Spleen (tissue), 11 donors: ENCODE measurements at regions not wholly inside any gene's neighbourhood (a gene's known extent, or its start where the extent isn't known, plus 50 kb on each side); places are given as distances from the start of the nearest gene placed in this dataset.

Source experiments
- DNase-seq: peaks from one replicate; pipeline ENCODE4 v3.0.0-alpha.2; 2020
- H3K27ac ChIP-seq, 8 donors: fragments of 200-600 bp; sonication (generic) in 7 of 8; 1 replicate in 4 of 8; 2 replicates in 4 of 8; pipeline versions ENCODE4 v1.5.0 to v1.8.0; 2016 to 2021; ENCODE audit warnings: inconsistent platforms in 4 of 8, mild to moderate bottlenecking in 4 of 8, moderate library complexity in 1 of 8
- H3K27me3 ChIP-seq, 7 donors: fragments of 200-600 bp; sonication (generic) in 6 of 7; replicated peaks in 1 of 7; 1 replicate in 4 of 7; 2 replicates in 3 of 7; pipeline versions ENCODE4 v1.5.0 to v1.8.0; 2016 to 2021; ENCODE audit warnings: inconsistent platforms in 3 of 7, mild to moderate bottlenecking in 1 of 7
- H3K36me3 ChIP-seq, 6 donors: fragments of 200-600 bp; sonication (generic) in 5 of 6; 1 replicate in 4 of 6; 2 replicates in 2 of 6; pipeline versions ENCODE4 v1.5.0 to v1.8.0; 2016 to 2021; ENCODE audit warnings: inconsistent platforms in 2 of 6
- H3K4me1 ChIP-seq, 6 donors: fragments of 200-600 bp; sonication (generic) in 5 of 6; 1 replicate in 3 of 6; 2 replicates in 3 of 6; pipeline versions ENCODE4 v1.5.0 to v1.8.0; 2016 to 2021; ENCODE audit warnings: inconsistent platforms in 3 of 6
- H3K4me3 ChIP-seq, 8 donors: fragments of 200-600 bp; sonication (generic) in 7 of 8; 1 replicate in 4 of 8; 2 replicates in 4 of 8; pipeline versions ENCODE4 v1.5.0 to v1.8.0; 2016 to 2021; ENCODE audit warnings: inconsistent platforms in 4 of 8, mild to moderate bottlenecking in 4 of 8, moderate library complexity in 2 of 8
- H3K9me3 ChIP-seq, 8 donors: fragments of 200-600 bp; sonication (generic) in 7 of 8; 1 replicate in 4 of 8; 2 replicates in 4 of 8; pipeline versions ENCODE4 v1.5.0 to v1.8.0; 2016 to 2021; ENCODE audit warnings: inconsistent platforms in 4 of 8
- POLR2A ChIP-seq, 3 donors: fragments of 450-650 bp; IDR thresholded peaks; one replicate each; pipeline ENCODE4 v1.5.1; 2017; ENCODE audit warnings: antibody characterized with exemption in 3 of 3, mild to moderate bottlenecking in 1 of 3
- POLR2AphosphoS5 ChIP-seq, 3 donors: sonication (generic); formaldehyde crosslinking; IDR thresholded peaks; one replicate each; pipeline ENCODE4 v1.5.1; 2017; ENCODE audit warnings: antibody characterized with exemption in 3 of 3
- WGBS, 5 donors: extraction: QIAGEN DNeasy Blood & Tissue Kit in 3 of 5; methylation state at CpG; one replicate each; pipeline versions ENCODE4 v1.1.5 to v1.1.7; 2013 to 2018; 5-methylcytosine and 5-hydroxymethylcytosine counted together
- intact Hi-C: fragments of 100-400 bp; cut with DNase I; formaldehyde crosslinking; loops from one replicate; pipeline ENCODE4 v1.15.0; 2023; ENCODE audit warnings: low total_unique reads
- TF ChIP-seq, protein P1 (sequence below), 11 experiments: fragments of 200-600 bp in 7 of 11; fragments of 450-650 bp in 4 of 11; sonication (generic) in 4 of 11; IDR thresholded peaks in 8 of 11; conservative IDR thresholded peaks in 3 of 11; 1 replicate in 7 of 11; 2 replicates in 4 of 11; pipeline versions ENCODE4 v1.4.0 to v1.8.0; 2016 to 2021; ENCODE audit warnings: antibody characterized with exemption in 11 of 11, inconsistent platforms in 4 of 11, mild to moderate bottlenecking in 1 of 11
- donor health status: healthy with polysubstance abuse.
- donor health status: DM: no; HTN: no; CAD: no; lungs with moderate emphysema.
- donor health status: DM: no; HTN: no; CAD: no.
- donor health status: Bipolar disorder and iron deficiency.
- donor health status: healthy.
- donor health status: DM: no; HTN: no; CAD: no.
- donor health status: DM: yes; HTN: yes; CAD: no.

- H3K27ac ChIP-seq = no peak overlapping the region
- intact Hi-C loops = no loop called here
- H3K4me3 ChIP-seq = no peak overlapping the region
- TF ChIP-seq POLR2A (IDR thresholded peaks at IDR 0.05) (no peak), POLR2AphosphoS5 (IDR thresholded peaks at IDR 0.05) (no peak)
- TF ChIP-seq, protein P1, sequence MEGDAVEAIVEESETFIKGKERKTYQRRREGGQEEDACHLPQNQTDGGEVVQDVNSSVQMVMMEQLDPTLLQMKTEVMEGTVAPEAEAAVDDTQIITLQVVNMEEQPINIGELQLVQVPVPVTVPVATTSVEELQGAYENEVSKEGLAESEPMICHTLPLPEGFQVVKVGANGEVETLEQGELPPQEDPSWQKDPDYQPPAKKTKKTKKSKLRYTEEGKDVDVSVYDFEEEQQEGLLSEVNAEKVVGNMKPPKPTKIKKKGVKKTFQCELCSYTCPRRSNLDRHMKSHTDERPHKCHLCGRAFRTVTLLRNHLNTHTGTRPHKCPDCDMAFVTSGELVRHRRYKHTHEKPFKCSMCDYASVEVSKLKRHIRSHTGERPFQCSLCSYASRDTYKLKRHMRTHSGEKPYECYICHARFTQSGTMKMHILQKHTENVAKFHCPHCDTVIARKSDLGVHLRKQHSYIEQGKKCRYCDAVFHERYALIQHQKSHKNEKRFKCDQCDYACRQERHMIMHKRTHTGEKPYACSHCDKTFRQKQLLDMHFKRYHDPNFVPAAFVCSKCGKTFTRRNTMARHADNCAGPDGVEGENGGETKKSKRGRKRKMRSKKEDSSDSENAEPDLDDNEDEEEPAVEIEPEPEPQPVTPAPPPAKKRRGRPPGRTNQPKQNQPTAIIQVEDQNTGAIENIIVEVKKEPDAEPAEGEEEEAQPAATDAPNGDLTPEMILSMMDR (IDR thresholded peaks at IDR 0.05 in 8 of 11, conservative IDR thresholded peaks at IDR 0.05 in 3 of 11) = no peak
- H3K27me3 ChIP-seq = peaks cover 0 to 5% (median 0%) of the 10 kb centered on the region in 7 donors
- H3K9me3 ChIP-seq = no peaks in the 10 kb centered on the region
- no peak for DNase-seq
- no peaks in the 10 kb centered on the region for H3K4me1 ChIP-seq
- WGBS, 5 donors = 84 to 96% (median 88%) methylated on average over 3 to 4 of the region's 4 CpGs
- H3K36me3 ChIP-seq = no peaks in the 10 kb centered on the region
Measured at GRCh38 chr10:123442901-123443300, 223.3 kb upstream of the GPR26 start.

- peak; percentile 14 for DNase-seq
- TF ChIP-seq, protein P1 (IDR thresholded peaks at IDR 0.05 in 8 of 11, conservative IDR thresholded peaks at IDR 0.05 in 3 of 11) = no peak
- TF ChIP-seq POLR2A (IDR thresholded peaks at IDR 0.05) (no peak), POLR2AphosphoS5 (IDR thresholded peaks at IDR 0.05) (no peak)
- intact Hi-C loops = no loop called here
Measured at GRCh38 chr10:123443924-123444323, 222.2 kb upstream of the GPR26 start.

DNA sequence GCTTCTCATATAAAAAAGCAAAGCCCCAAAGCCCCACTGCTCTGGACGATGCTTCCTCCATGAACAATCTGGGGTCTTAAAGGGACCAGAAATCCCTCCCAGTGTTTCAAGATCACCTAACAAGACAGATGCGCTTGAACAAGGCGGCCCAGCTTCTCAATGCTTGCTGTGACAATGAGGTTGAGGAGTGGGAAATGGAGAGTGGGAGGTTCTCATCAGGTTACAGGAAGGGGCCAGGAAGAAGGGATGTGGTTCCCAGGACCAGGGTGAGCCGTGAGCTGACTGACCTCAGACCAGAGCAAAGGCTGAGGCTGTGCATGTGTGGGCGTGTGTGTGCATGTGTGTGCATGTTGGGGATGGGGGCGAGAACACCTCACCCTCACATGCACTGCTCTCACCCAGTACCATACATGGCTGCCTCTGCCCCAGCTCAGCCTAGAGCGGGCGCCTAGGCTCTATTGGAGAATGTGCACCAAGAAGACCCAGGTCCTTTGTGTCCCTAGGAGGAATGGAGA, 220.8 kb upstream of the GPR26 start:
- Histone ChIP-seq H3K4me1 (no peaks in the 10 kb centered on the region), H3K4me3 (no peak overlapping the region), H3K9me3 (no peaks in the 10 kb centered on the region), H3K36me3 (no peaks in the 10 kb centered on the region), H3K27me3 (no peaks in the 10 kb centered on the region), H3K27ac (no peak overlapping the region)
- intact Hi-C loops = no loop called here
- WGBS, 5 donors = 80 to 88% (median 84%) methylated on average over 8 of the region's 8 CpGs
- peak; percentile 42 for DNase-seq
- TF ChIP-seq POLR2AphosphoS5 (IDR thresholded peaks at IDR 0.05) = no peak
- TF ChIP-seq POLR2A (IDR thresholded peaks at IDR 0.05) = no peak
- TF ChIP-seq, protein P1 (IDR thresholded peaks at IDR 0.05 in 8 of 11, conservative IDR thresholded peaks at IDR 0.05 in 3 of 11) = no peak

More at GRCh38 chr10:123443924-123444323, 222.2 kb upstream of the GPR26 start:
- H3K27ac ChIP-seq = no peak overlapping the region
- H3K9me3 ChIP-seq = no peaks in the 10 kb centered on the region
- H3K27me3 ChIP-seq = peaks cover 0 to 5% (median 0%) of the 10 kb centered on the region in 7 donors
- H3K4me3 ChIP-seq = no peak overlapping the region
- H3K36me3 ChIP-seq = no peaks in the 10 kb centered on the region
- H3K4me1 ChIP-seq = no peaks in the 10 kb centered on the region

GRCh38 chr10:123446449-123447156, 219.6 kb upstream of the GPR26 start:
- H3K27ac ChIP-seq = no peak overlapping the region
- 62 to 74% (median 69%) methylated on average over 8 to 10 of the region's 10 CpGs for WGBS, 5 donors
- peaks cover 0 to 6% (median 0%) of the 10 kb centered on the region in 7 donors for H3K27me3 ChIP-seq
- H3K36me3 ChIP-seq = no peaks in the 10 kb centered on the region
- H3K4me1 ChIP-seq = no peaks in the 10 kb centered on the region
- DNase-seq = no peak
- H3K9me3 ChIP-seq = no peaks in the 10 kb centered on the region
- H3K4me3 ChIP-seq = no peak overlapping the region
- TF ChIP-seq, protein P1 (IDR thresholded peaks at IDR 0.05 in 8 of 11, conservative IDR thresholded peaks at IDR 0.05 in 3 of 11) = no peak
- TF ChIP-seq POLR2A (IDR thresholded peaks at IDR 0.05) (no peak), POLR2AphosphoS5 (IDR thresholded peaks at IDR 0.05) (no peak)
- intact Hi-C loops = no loop called here
